AG08396 (cell line): ENCODE measurements at regions not wholly inside any gene's neighbourhood (a gene's known extent, or its start where the extent isn't known, plus 50 kb on each side); places are given as distances from the start of the nearest gene placed in this dataset.

ENCODE experiments used
- DNase-seq: peaks from one replicate; pipeline ENCODE4 v3.0.0; 2012; ENCODE audit warnings: low spot score, mixed read lengths

DNA sequence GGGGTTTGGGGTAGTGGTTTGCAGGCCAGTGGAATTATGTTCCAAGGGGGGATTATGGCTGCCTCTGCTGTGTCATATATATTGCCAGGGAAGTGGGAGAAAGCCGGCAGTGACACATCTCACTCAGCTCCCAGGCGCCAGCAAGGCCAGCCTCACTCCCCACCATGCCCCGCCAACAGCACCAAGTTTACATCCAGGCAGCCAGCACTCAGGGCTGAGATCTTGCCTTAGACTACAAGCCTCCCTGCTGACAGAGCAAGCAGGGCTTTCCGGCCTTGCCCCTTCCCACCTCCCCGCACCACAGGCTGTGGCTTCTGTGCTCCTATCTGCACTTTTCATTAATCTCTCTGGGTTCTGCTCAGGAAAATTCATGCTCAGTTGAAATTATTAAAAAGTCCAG lies 385.1 kb downstream of the MZT1 start:
- no peak for DNase-seq

DNA sequence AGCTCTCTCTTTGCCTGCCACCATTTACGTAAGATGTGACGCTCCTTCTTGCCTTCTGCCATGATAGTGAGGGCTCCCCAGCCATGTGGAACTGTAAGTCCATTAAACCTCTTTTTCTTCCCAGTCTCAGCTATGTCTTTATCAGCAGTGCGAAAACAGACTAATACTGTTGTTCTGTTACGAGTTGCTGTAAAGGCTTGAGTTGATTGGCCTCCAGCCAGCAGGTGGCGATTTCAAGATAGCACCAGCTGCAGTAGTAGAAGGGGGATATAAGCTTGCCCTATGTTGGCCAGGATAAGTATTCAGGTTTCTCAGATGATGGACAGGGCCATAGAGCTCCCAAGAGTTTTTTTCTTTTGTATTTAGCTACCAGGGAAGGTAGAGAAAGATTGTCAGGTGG lies 385.5 kb downstream of the MZT1 start:
- DNase-seq: no peak

DNA sequence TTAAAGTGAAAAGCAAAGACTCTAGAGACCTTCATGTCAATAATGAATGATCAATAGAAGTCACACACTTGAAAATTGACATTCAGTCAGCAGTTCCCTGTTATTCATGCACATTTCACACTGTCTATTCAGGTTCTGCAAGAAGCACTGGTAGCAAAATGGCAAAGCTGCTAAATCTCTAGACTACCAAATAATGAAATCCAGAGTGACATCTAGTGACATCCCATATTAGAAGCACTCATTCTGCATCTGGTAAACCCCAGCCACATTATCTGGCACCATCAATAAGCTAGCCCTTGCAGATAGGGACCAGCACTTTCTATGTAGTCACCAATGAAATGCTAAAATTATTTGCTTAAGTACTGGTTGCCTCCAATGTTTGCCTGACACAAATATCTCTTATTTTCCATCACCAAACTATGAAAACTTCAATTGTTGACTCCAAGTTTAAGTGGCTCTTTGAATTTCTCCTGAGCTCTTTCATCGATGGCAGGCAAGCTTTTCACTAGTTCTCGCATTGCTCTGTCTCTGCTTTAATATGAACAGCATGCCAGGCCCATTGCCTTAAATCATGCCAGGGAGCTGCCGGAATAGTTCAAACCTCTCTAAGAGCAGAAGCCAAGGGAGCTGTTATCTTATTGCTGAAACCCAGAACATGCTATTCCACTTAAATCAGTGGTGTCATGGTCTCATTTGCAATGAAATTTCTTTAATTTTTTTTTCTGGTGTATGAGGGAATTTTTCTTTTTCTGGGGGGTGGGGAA lies 409.9 kb downstream of the MZT1 start:
- no peak for DNase-seq

DNA sequence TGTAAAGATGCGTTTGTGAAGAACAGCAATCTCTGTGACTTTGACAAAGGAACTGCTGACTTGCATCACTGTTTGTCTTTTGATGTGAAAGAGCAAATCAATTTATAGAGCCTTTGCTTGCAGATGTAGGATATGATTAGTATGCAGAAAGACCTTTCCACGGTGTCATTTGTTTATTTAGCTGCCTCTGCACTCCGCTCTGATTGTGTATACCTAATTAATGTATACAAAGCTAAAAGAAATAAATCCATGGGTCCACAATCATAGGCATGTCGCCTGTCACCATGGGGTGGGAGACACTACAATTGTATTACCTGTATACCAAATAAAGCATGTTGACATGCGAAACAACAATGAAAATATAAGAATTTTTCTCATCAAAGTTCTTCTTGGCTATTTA lies 410.7 kb downstream of the MZT1 start:
- DNase-seq: no peak

DNA sequence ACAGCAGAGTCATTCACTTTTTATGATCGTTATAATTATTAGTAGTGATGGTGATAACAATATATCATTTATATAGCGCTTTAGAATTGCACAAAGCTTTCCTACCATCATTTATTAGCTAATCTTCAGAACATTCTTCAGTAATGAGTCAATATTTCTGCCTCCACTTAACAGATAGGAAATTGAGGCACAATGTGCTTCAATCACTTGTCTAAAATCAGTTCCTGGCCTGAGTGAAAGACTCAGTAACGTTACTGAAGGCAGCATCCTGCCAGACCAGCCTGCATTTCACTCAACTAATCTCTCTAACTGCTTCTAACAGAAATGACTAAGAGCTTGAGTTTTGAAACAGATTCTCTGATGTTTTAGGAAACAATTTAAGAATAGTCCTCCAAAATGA lies 412.1 kb downstream of the MZT1 start:
- no peak for DNase-seq

DNA sequence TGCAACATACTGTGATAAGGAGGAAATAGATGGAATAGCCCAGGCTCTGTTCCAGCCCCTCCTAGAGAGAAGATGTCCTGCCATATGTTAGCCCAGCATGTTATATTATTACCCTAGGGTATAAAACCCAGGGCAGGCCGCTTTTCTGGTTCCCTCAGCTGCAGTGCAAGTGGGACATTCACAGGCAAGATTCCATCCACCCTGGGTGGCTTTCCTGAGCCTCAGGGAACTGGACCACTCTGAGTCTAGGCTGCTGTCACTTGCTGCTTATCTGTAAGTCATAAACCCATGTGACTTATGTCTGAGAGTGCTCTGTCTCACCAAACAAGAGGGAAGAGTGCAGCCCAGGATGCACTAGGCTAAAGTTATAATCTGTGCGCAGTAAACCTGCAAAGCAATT lies 413.2 kb downstream of the MZT1 start:
- DNase-seq: no peak

DNA sequence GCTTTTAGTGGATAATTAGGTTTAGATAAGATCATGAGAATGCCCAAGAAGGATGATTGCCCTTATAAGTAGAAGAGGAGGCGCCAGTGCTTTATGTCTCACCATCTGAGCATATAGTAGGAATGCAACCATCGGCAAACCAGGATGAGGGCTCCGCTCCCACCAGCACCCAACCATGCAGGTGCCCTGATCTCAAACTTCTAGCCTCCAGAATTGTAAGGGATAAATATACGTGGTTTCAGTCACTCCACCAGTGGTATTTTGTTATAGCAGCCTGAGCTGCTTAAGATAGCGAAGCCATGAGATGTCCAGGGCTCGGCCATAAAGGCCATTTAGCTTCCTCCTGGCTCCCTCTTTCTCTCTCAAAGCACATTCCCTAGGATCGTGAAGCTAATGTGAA lies 413.9 kb downstream of the MZT1 start:
- DNase-seq: no peak

DNA sequence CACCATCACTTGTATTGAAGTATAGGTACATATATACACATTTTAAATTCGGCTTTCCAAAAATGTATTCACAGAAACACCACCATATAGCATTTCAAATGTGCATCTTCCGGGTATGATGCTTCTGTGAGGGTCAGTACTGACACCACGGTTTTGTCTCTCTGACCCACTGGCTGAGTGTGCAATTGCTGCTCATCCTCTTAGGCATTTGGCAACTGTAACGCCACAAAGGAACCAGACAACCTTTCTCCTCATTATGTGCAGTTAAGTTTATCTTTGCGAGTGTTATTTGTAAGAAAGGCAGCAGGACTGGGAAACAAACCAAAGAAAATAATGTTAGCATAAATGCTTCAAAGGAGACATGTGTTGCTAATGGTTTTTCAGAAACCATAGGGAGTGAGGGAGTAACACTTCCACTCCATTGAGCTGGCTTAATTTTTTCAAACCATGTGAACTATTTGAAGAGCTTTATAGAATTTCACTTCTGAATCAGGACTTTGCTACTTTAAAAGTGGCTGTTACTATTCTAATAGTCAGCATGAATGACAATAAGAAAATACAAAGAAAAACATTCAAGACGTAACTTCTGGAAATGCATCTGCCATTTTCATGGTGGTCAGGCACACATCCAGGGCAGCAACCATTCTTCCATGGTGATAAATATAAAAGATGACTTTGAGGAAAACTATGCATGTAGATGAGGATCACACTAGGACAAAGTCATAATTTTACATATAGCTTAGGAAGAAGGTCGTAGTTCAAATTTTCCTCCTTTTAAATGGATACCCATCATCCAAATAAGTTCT lies 423.3 kb downstream of the MZT1 start:
- no peak for DNase-seq

DNA sequence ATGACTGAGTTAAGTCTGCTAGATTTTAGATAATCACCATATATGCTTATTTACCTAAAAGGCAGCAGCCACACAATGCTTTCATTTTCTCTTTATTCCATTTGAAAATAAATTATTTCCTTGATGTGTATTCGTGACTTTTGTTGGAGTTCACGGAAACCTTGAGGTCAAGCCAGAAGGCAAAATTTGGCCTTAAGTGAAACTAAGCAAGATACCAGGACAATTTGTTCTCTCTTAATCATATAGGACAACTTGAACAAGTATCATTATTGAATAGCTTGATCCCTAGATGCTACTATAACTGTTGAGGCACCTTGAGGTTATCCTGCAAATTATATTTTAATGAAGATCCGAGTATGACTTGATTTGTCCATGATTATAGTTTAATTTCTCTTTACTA lies 429.2 kb upstream of the DACH1 start:
- DNase-seq: no peak

DNA sequence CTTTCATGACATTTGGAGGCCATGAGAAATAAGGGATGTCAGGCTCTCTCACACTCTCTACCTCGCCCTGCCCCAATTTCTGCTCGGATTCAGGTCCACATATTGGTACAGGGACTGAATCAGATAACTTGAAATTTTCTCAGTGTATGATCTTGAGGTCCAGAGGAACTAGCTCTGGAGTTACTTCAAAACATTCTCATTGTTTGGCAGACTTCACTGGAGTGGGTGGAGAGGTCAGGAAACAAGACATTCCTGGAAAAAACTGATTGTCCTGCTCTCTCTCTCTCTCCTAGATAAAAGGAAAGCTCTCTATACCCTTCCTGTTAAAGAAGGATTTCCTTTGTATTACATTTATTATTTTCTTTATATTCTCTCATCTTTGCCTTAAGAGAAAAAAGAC lies 428.1 kb upstream of the DACH1 start:
- DNase-seq: no peak

DNA sequence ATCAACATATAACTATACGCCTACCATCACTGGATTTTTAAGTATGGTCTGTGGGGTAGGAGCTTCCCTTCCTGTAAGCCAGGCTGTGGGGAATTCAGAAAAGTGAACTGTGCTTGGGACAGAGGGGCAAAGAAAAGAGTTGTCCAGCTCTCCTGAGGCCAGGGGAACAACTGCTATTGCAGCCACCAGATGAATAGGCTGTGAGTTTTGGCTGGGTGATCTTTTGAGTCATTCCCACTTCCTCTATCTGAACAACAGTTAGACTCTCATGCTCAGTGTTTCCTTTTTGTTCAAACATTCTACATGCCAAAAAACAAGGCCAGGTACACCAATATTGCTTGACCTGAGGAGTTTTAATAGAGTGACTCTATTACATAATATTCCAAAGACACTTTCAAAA lies 426.2 kb upstream of the DACH1 start:
- DNase-seq: no peak

DNA sequence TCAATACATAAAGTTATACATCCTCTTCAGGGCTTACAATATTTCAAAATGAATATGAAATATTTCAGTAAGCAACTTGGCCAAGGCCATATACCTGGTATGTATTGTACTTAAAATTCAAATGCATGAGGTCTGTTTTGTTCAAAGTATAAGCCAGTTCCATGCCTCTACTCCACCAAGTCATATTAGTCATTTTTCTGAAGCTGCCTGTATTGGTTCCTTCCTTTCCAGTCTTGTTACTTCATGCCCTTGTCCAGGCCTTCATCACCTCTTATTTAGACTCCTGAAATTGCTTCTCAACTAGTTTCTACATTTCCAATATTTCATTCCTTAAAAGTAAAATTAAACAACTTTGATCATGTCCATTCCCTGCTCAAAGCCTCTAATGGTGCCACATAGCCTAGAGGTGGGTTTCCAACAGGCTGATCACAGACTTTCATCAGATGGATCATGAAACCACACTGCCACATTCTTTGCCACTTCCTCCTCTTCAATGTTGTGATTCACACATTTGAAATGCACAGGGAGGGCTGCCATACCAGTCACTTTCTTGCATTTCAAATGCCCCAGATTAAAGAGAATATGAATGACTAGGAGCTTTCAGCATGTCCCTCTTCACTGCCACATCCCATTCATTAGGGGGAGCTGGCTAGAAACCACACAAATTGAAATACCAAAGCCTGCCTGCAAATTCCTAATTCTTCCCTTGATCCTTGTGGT lies 424.1 kb upstream of the DACH1 start:
- DNase-seq: no peak

DNA sequence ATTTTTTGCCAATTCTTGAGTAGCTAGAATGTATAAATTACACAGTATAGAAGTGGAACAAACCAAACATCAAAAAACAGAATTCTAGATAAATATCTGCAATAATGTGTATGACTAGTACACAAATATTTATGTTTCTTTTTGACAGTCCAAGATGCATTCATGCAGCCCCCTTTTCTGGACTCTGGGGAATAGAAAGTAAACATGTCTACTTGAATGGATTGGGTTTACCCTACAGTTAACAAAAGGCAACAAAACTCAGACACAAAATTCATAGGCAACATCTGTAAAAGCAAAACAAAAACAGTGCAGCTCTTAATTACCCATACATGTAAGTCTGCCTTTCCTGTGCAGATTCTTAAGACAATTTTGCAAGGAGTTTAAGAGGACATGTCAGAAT lies 419.4 kb upstream of the DACH1 start:
- no peak for DNase-seq

DNA sequence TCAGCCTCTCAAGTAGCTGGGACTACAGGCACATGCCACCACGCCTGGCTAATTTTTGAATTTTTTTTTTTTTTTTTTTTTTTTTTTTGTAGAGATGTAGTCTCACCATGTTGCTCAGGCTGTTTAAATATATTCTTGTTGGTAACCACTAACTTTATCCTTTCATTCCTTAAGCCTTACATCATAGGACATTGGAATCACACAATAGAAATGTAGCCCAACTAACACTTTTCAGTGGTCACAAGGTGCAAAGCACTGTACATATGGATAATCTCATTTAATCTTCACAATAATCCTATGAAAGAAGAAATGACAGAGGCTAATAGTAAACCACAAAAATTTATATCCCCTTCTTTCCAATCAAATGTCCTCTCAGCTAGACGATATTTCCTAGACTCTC lies 417.8 kb upstream of the DACH1 start:
- no peak for DNase-seq

DNA sequence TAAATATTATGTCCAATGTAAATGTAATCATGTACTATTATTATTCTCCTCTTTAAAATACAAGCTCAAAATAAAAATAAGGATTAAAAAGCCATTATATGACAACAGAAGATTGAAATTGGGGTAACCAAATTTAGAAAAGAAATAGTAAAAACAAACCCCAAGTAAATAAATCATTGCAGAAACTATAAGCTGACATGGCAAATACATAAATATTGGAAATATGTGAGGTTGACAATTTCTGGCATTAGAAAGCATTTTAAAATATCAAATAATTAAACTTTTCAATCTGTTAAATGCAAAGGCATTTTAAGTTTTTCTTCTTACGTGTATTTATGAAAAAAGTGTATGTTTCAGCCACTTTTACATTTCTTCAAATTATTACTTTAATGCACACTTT lies 394.7 kb upstream of the DACH1 start:
- no peak for DNase-seq

DNA sequence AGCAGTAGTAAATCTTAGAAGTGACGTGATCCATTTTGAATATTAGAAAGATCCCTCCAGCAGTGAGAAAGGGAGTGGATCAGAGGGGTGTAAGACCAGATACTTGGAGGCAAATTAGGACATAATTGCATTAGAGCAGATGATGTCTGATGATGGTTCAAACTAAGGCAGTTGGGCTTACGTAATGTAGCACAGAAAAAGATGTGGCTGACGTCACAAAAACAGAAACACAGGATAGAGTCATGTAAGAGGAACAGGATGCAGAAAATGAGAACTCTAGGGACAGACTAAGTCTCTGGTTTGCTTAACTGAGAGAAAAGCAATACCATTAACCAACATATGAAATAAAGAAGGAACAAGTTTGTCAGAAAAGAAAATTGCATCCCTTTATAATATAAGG lies 392.5 kb upstream of the DACH1 start:
- no peak for DNase-seq

DNA sequence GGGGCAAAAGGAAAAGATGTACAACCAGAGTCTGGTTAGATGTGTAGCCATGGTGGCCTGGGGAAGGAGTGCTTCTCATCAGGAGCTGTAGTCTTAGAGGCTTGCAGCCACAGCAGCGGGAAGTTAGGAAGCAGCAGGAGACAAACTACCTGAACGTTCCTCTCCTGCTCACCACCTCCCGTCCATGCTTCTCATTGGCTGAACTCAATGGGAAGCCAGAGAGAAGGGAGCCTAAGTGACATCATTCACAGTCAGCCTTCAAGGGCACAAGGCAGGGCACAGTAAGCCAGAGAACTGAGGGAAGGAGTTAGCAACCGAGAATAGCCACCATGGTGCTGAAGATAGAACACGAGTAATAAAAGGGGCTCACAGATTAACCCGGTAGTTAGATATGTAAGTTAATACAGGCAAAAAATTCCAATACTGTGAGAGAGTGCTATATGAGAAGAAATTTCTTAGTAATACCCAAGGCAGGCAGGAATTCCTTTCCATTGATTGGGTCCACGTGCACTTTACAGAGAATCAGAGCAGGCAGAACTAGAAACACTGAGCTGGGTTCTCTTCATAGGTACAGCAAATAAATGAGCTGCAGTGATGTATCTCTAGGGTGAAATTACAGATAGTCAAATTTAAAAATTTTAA lies 391.5 kb upstream of the DACH1 start:
- no peak for DNase-seq

DNA sequence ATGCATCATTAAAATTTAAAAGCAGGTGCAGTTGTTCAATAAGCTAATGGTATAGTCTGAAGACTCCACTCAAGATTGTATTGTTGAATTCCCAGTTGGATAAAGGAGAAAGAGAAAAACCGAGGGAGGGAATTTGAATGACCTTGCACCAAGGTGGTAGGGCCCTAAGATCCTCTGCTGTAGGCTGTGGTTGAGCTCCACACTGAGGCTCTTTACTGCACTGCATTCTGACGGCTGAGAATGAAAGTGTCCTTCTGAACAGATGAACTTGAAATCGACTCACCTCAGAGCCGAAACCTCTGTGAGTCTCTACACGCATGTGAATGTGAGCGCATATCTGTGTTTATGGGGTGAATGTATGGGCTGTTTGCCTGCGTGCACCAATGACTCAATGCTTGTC lies 388.9 kb upstream of the DACH1 start:
- no peak for DNase-seq

DNA sequence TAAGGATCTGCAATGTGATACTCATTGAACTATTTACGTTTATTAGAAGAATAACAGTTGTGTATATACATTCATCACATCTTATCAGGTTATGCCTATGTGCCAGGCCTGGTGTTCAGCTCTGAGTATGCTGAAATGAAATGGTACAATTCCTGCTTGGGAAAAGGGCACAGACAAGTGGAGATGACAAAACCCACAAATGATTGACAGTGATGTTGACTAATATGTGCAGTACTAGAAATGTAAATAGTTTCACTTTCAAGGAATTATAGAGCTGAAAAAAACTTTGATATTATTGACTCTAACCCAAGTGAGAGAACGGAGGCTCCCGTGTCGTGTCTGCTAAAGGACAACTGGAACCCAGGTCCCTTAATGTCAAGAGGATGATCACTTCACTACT lies 386.8 kb upstream of the DACH1 start:
- DNase-seq: no peak

DNA sequence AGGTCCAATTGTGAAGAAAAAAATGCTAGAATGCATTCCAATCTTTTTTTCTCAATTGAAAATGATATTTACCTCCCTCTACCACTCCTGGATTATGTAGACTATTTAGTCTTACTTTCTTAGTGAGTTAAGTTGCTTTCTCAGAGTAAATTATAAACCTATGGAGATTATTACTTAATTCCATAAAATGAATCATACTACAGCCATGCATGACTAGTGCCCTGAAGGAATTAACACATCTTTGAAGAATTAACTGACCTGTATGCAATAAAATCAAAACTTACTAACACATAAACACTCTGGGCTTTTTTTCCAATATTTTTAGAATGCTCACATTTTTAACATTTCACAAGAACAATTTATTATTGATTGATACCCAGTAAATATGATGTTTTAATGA lies 379.4 kb upstream of the DACH1 start:
- DNase-seq: no peak

DNA sequence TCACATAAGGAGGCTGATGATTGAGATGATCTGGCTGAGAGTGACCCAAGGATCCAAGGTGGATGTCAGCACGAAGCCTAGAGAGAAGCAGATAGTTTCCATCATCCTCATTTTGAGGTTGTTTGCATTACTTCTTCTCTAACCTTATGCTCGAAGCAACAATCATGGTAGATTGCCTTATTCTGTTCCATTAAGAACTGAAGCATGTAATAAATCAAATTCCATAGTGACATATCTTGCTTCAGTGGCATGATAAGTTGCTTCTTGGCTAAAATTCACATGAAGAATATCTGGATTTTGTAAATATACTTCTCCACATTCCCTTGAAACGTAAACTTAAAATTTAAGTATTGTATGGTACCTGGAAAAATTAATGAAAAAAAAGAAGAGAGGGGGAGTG lies 377.8 kb upstream of the DACH1 start:
- no peak for DNase-seq

DNA sequence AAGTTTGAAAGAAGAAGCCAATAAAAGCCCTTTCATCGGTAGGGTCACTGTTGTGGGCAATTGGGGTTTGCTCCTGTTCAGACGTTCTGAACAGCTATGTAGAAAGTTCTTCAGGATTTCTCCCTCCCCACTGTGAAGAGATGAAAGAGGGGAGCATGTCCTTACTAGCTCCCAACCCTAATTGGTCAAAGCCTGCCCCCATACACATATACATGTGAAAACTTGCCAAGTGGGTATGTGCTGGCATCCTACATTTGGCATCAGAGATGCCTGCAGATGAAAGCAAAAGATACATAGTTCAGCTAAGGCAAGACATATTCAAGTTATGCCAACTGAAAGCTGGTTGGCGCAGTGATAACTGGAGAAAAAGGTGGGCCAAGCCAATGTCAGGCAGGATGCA lies 363.1 kb upstream of the DACH1 start:
- DNase-seq: no peak

DNA sequence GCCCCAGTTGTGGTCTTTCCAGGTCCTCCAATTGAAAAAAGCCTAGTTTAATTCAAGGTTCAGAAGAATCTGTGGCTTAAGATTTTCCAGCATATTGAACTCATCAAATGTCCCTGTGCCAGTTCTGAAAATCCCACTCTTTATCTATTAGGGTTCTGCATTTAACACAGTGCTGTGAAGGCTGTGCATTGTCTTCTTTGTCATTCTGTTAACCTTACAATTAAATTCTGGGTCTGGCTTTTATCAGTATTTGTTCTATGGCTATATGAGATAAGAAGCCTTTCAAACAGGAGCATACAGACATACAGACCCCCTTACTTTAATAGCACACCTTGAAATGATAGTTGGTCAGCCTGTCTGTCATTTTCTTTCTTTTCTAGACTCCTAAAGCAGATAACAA lies 362.1 kb upstream of the DACH1 start:
- DNase-seq: no peak
